GM13976 (cell line): ENCODE measurements at regions not wholly inside any gene's neighbourhood (a gene's known extent, or its start where the extent isn't known, plus 50 kb on each side); places are given as distances from the start of the nearest gene placed in this dataset.

Experiments
- DNase-seq: peaks from one replicate; pipeline ENCODE4 v3.0.0; 2012; ENCODE audit warnings: low spot score
- in situ Hi-C: fragments of 300-500 bp; cut with MboI; formaldehyde crosslinking; loops from one replicate; pipeline ENCODE4 v1.12.0; 2022; ENCODE audit warnings: low sequenced_read_pairs, mixed read lengths, inconsistent platforms; ENCODE audit not compliant: unreplicated experiment
- TF ChIP-seq, protein P1 (sequence below): IDR thresholded peaks from 2 replicates; pipeline ENCODE4 v1.5.1; 2012; ENCODE audit warnings: borderline replicate concordance, mild to moderate bottlenecking; ENCODE audit not compliant: insufficient read depth; ENCODE audit errors: extremely low read depth, missing control alignments, control extremely low read depth

DNA sequence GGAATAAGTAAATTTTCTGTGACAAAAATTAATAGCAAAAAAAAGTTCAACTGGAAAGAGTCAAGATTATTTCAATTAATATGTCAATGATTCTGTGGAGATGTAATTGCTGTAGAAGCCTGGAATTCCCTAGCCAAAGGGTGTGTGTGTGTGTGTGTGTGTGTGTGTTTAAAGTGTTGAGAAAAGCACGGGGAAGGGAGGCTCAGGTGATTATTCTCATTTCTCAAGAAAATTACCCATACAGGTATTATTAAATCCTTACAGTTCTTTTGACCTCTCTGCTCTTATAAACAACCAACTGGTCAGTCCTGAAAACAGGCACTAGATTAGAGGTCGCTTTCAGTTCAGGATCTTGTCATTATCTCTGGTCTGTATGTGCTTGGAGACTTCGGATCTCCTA is 129.3 kb upstream of the SASH1 start:
- in situ Hi-C loops, result no loop called here
- DNase-seq, result no peak
- TF ChIP-seq, protein P1, sequence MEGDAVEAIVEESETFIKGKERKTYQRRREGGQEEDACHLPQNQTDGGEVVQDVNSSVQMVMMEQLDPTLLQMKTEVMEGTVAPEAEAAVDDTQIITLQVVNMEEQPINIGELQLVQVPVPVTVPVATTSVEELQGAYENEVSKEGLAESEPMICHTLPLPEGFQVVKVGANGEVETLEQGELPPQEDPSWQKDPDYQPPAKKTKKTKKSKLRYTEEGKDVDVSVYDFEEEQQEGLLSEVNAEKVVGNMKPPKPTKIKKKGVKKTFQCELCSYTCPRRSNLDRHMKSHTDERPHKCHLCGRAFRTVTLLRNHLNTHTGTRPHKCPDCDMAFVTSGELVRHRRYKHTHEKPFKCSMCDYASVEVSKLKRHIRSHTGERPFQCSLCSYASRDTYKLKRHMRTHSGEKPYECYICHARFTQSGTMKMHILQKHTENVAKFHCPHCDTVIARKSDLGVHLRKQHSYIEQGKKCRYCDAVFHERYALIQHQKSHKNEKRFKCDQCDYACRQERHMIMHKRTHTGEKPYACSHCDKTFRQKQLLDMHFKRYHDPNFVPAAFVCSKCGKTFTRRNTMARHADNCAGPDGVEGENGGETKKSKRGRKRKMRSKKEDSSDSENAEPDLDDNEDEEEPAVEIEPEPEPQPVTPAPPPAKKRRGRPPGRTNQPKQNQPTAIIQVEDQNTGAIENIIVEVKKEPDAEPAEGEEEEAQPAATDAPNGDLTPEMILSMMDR, result no peak

DNA sequence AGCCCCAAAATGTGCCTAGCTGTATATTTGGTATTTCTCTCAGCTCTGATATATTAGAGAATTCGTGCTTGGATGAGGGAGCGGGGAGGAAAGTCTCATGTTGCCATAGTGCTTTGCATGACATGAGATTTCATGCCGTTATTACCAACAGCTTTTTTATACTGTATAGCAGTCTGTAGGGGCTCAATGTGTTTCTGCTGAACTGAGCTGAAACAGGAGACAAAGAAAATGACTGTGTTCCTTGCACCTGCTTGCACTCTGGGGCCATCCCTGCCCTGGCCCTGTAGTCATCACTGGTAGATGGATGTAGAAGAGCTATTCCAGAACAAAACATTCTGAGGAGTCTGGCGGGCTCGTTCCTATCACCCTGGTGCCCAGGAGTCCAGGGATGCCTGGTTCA is 128.0 kb upstream of the SASH1 start:
- in situ Hi-C loops, result no loop called here
- TF ChIP-seq, protein P1, result no peak
- no peak for DNase-seq

DNA sequence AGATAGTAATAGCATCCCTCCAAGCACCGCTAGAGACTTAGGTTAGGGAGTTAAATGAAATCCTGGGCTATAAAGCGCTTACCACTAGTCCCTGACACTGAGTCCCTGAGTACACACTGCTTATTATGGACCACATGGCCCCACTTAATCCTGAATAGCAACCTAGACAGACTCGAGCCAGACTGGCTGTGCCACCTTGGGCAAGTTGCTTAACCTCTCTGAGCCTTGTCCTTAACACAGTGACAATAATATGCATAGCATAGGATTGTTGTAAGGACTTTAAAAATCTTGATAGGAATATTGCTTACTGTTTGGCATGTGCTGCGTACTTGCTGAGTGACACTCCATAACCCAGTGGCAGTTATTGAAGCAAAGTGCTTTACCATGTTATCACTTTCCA is 125.6 kb upstream of the SASH1 start:
- TF ChIP-seq, protein P1, result no peak
- in situ Hi-C loops, result no loop called here
- DNase-seq, result no peak

DNA sequence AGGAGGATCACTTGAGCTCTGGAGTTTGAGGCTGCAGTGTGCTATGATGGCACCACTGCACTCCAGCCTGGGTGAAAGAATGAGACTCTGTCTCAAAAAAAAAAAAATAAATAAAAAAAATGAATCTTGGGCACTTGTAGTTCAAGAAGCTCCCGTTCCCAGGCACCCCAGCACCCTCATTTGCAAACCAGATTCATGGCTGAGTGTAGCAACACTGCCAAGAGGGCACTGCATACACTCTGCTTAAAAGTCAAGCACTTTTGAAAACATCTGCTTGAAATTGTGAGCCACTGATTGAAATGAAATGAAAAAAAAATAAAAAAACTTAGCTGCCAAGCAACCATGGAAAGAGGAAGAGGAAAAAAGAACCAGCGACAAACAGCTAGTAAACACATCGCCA is 124.7 kb upstream of the SASH1 start:
- in situ Hi-C loops, result no loop called here
- DNase-seq, result no peak
- TF ChIP-seq, protein P1, result no peak

DNA sequence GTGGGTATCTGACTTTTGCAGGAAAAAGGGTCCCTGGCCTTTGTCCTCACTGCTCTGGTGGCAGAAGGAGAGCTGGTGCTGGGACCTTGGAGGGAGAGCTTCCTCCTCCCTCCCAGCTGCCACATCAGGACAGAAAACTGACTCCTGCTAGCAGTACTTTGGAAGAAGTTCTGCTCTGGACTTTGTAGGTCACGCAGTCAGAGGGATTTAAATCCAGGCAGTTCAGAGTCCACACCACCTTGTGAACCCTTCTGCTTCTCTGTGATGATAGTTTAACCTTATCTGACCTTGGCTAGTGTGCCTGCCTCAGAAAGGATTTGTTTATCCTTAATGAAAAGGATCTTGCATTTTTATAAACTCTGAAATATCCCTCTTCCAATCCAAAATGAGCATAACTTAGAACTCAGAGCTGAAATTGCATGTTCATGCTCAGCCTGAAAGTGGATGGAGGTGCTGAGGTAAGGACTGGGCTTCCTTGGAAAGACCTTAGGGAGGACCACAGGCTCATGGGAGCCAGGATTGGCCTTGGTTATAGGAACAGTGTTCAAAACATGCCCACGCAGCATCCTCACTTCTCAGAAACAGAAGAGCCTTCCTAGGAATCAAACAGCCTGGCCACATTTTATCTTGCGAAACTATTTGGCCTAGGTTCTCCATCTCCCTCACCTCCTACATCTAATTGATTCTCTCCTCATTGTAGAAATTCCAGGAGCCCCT is 123.9 kb upstream of the SASH1 start:
- TF ChIP-seq, protein P1, result no peak
- DNase-seq, result no peak
- in situ Hi-C loops, result no loop called here

DNA sequence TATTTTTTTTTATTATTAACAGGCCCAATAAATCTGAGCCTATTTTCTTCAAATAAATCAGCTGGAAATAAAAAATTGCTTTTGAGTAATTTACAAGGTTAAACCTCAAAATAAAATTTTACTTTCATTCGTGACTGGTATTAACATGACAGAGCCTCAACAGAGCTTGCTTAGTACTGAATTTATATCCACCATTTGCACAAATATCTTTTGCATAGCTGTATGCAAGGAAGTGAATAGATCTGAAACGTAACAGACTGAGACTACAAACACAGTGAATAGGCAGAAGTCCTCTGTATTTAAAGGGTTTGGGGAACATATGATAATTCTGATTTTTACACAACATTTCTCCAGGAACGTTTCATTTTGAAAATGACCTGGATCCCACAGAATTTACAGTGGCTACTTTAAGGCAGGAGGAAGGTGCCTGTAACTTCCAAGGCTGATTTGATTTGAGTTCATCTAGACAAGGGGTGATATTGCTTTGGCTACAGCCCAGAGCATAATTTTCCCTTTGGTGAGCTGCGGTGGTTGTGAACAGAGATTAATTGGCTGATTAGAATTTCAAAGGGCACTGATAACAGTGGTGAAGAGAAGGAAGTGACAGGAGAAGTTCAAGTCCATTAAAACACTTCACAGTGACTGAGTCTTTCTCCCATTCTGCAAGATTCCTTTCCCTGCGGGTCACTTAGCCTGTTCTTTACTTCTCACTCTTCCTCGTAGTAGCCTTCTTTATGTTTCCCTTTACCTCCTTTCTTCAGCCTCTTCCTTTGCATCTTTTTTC is 121.2 kb upstream of the SASH1 start:
- TF ChIP-seq, protein P1, result no peak
- no peak for DNase-seq
- in situ Hi-C loops, result no loop called here
